ENCODE measurements at regions not wholly inside any gene's neighbourhood (a gene's known extent, or its start where the extent isn't known, plus 50 kb on each side); places are given as distances from the start of the nearest gene placed in this dataset.

- no peak for TF ChIP-seq CTCF (conservative IDR thresholded peaks at IDR 0.05; ENCODE audit: low read length)
- no peak for TF ChIP-seq EZH2phosphoT487 (IDR thresholded peaks at IDR 0.05; ENCODE audit: borderline replicate concordance, low read depth, low read length)
Observed at GRCh38 chr9:13990994-13991393, 322.9 kb downstream of the NFIB start.

Data from OCI-LY7 (cell line).